HL-60 (cell line): ENCODE measurements at regions not wholly inside any gene's neighbourhood (a gene's known extent, or its start where the extent isn't known, plus 50 kb on each side); places are given as distances from the start of the nearest gene placed in this dataset.

Experiments
- GABPA ChIP-seq: IDR thresholded peaks from 2 replicates; pipeline ENCODE4 v1.6.1; 2012; ENCODE audit warnings: low read depth
- POLR2AphosphoS5 ChIP-seq: IDR thresholded peaks from 2 replicates; pipeline ENCODE4 v1.6.1; 2012; ENCODE audit warnings: low read depth
- REST ChIP-seq: IDR thresholded peaks from 2 replicates; pipeline ENCODE4 v1.6.1; 2012; ENCODE audit warnings: low read depth; ENCODE audit not compliant: insufficient replicate concordance
- SPI1 ChIP-seq: IDR thresholded peaks from 2 replicates; pipeline ENCODE4 v1.6.1; 2012; ENCODE audit warnings: low read depth, mild to moderate bottlenecking, borderline replicate concordance
- TF ChIP-seq, protein P1 (sequence below): IDR thresholded peaks from one replicate; pipeline ENCODE4 v1.5.1; 2011; ENCODE audit warnings: low read length, control low read depth, inconsistent platforms; ENCODE audit not compliant: insufficient read depth

- TF ChIP-seq, protein P1, sequence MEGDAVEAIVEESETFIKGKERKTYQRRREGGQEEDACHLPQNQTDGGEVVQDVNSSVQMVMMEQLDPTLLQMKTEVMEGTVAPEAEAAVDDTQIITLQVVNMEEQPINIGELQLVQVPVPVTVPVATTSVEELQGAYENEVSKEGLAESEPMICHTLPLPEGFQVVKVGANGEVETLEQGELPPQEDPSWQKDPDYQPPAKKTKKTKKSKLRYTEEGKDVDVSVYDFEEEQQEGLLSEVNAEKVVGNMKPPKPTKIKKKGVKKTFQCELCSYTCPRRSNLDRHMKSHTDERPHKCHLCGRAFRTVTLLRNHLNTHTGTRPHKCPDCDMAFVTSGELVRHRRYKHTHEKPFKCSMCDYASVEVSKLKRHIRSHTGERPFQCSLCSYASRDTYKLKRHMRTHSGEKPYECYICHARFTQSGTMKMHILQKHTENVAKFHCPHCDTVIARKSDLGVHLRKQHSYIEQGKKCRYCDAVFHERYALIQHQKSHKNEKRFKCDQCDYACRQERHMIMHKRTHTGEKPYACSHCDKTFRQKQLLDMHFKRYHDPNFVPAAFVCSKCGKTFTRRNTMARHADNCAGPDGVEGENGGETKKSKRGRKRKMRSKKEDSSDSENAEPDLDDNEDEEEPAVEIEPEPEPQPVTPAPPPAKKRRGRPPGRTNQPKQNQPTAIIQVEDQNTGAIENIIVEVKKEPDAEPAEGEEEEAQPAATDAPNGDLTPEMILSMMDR = no peak
- TF ChIP-seq GABPA (no peak), SPI1 (no peak), REST (no peak), POLR2AphosphoS5 (no peak)
These were observed 139.9 kb downstream of the ZNF518B start for GRCh38 chr4:10317345-10317744.
